GM21360 (cell line): ENCODE measurements at regions not wholly inside any gene's neighbourhood (a gene's known extent, or its start where the extent isn't known, plus 50 kb on each side); places are given as distances from the start of the nearest gene placed in this dataset.

Source experiments
- ATAC-seq: cut with Tn5 transposase; IDR thresholded peaks from one replicate; pipeline ENCODE4 v1.9.1; 2021; ENCODE audit warnings: mild to moderate bottlenecking, moderate library complexity; ENCODE audit not compliant: unreplicated experiment

DNA sequence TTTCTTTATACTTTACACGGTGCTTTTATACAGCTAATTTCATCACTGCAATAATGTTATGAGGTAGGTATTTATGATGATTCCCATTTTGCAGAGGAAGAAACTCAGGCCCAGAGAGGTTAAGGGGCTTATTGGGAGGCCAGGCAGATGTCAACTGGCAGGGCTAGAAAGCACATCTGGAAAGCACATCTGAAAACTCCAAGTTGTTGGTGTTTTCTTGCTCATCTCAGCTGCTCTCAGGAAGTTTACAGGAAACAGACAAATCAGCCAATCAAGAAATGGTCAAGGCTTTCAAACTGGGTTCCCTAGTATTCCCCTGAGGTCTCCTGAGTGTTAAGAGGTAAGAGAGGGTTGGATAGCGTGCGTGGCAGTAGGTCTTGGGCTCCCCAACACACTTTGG is 124.1 kb upstream of the MED13L start:
- no peak for ATAC-seq

DNA sequence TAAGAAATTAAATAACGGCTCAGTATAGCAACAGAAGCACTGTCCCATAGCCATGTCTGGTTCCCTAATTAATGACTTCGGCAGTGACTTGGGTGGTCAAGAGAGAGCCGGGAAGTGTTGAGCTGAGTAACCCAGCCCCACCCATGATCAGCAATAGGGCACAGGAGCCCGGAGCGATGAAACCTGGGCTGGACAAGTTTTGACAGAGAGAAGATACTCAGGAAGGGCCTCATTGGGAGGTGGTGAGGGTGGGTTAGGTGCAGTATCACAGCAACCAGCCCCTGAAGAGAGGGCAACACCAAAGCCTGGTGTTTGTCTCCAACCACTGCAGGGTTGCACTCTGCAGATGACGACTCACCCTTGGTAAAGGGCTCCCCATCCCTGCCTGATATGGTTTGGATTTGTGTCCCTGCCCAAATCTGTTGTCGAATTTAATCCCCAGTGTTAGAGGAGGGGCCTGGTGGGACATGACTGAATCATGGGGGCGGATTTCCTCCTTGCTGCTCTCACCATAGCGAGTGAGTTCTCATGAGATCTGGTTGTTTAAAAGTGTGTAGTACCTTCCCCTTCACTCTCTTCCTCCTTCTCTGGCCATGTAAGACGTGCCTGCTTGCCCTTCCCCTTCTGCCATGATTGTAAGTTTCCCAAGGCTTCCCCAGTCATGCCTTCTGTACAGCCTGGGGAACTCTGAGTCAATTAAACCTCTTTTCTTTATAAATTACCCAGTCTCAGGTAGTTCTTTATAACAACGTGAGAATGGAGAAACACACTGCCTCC is 124.9 kb upstream of the MED13L start:
- no peak for ATAC-seq

DNA sequence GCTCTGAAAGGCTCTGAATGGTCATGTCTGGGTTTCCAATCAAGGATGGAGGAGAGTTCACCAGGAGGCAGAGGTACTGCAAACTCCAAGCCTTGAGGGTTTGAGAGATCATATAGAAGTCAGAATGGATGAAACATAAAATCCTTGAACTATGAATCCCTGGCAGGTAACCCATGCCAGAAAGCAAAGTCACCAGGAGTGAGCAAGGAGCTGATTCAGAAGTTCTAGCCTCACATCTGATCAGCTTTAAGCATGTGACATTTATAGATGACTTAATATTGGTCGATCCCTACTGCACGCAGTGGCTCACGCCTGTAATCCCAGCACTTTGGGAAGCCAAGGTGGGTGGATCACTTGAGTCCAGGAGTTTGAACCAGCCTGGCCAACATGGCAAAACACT is 126.1 kb upstream of the MED13L start:
- ATAC-seq = no peak

DNA sequence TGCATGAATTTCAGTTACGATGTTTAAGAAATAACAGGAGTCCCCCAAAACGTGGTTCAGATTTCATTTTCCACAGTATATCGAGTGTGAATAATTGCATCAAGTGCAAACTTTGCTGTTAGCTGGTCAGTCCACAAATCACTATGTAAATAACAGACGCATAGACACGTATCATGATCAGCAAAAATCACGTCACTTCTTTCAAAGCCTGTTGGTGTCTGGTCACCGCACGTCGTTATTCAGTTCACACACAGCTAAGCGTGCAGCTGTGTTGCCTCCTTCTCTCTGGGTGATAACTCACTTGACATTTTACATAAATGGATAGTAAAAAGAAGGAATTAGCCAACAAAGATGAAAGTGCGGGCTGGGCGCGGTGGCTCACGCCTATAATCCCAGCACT is 126.8 kb upstream of the MED13L start:
- no peak for ATAC-seq

DNA sequence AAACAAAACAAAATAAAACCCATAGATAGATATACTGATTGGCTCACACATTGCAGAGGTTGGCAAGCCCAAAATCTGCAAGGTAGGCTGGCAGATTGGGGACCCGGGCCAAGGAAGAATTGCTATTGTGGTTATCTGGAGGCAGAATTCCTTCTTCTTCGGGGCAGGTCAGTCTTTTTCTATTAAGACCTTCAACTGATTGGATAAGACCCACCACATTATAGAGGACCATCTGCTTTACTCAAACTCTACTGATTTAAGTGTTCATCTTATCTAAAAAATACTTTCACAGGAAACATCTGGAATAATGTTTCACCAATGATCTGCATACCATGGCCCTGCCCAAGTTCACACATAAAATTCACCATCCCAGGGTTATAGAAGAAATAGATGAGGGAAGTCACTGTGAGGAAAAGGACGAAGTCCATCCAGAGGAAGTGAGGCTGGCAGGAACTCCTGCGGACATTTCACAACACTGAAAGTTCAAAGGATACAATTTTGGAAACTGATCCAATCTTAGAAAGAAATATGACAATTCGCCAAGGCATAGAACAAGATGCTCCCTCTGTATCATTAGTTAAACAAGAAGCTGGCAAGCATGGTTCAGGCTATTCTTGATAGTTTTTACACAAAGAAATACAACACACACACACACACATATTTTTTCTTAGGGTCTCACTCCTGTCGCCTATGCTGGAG is 127.6 kb upstream of the MED13L start:
- ATAC-seq = no peak

DNA sequence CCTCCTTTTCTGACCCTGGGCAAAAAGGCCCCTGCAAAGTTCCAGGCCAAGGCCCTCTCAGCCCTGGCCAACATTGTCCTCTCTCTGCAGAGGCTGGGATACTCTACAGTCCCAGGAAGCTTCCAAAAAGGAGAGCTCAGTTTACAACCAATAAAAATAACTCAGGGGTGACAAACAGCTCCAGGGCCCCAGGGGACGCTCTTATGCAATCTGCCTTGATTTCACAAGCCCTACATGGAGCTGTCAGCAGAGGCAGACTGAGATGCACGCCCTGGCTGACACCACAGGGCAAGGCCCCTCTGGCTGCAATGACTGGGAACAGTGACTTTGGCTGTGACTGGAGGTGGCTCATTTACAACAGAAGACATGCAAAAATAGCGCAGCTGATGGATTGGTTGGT is 129.0 kb upstream of the MED13L start:
- ATAC-seq = no peak

DNA sequence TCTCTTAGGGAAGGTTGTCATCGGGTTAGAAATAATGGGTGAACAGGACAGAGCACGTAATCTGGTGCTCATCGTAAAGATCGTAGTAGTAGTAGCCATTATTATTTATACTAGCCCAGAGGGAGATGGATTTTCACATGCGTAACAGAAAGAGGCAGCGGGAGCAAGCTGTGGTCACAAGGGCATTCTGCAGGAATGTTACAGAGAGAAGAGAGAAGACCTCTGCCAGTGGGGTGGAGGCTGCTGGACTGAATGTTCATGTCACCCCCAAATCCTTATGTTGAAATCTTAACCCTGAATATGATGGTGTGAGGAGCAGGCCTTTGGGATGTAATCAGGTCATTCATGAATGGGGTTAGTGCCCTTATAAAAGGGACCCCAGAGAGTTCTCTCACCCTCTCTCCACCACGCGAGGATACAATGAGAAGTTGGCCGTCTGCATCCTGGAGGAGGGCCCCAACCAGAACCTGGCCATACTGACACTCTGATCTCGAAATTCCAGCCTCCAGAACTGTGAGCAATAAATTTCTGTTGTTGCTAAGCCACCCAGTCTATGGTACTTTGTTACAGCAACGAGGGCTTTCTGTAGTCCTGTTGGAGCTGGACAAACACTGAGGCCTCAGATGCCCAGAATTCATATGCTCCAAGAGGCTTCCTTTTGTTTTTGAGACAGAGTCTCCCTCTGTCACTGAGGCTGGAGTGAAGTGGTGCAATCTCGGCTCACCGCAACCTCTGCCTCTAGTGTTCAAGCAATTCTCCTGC is 131.2 kb upstream of the MED13L start:
- ATAC-seq = no peak

DNA sequence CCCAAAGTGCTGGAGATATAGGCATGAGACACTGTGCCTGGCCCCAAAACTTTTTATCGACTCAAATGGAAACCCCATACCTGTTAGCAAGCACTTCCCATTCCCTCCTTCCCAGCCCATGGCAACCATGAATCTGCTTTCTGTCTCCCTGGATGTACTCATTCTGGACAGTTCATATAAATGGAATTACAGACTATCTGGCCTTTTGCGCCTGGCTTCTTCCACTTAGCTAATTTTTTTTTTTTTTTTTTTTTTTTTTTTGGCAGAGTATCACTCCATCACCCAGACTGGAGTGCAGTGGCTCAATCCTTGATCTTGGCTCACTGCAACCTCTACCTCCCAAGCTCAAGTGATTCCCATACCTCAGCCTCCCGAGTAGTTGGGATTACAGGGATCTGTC is 134.5 kb upstream of the MED13L start:
- no peak for ATAC-seq

DNA sequence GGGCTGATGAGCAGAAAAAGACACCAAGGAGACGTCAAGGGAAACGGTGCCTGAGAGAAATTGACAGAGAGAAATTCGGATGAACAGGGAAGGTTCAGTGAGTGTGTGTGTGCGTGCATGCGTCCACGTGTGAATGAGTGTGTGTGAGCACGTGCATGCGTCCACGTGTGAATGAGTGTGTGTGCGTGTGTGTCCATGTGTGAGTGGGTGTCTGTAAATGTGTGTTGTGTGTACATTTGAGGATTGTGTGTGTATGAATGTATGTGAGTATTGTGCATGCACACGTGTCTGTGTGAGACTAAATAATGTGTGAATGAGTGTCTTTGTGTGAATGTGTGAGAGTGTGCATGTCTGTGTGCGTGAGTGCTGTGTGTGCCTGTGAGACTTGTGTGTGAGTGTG is 137.4 kb upstream of the MED13L start:
- ATAC-seq = no peak

DNA sequence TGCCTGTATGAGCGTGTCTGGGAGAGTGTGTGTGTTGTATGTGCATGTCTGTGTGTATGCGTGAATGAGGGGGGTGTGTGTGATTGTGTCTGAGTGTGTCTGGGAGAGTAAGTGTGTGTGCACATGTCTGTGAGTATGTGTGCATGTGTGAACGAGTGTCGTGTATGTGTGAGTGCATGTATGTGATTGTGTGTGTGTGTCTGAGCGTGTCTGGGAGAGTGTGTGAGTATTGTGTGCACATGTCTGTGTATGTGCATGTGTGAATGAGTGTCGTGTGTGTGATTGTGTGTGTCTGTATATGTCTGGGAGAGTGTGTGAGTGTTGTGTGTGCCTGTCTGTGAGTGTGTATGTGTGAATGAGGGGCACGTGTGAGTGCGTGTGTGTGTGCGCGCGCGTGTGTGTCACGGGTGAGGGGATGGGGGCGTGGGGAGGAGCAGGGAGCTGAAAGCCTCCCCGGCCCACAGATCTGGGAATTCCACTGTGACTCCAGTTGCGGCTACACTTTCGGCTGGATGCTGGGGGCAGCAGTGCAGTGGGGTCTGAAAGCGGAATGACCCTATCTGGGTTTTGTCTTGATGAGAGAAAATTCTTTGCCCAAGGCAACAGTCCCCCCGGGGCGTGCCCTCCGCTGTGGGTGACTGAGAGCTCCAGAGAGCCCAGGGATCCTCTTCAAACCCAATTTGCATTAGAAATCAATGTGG is 138.1 kb upstream of the MED13L start:
- no peak for ATAC-seq

DNA sequence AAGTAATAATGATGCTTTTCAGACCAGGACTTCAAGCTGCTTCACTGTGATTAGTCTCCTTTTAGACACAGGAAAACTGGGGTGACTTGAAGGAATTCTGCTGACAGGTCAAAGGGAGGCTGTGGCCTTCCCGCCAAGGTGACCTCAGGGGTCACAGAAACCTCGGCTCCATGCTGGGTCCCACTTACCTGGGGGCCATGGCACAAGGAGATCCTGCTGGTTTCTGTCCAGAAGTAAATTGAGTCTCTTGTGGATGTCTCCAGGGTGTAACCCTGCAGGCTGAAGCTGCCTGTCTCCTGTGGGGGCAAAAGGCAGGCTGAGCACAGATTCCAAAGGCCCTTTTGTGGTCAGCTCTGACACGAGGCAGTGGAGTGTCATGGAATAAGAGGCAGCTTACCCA is 138.7 kb upstream of the MED13L start:
- no peak for ATAC-seq

DNA sequence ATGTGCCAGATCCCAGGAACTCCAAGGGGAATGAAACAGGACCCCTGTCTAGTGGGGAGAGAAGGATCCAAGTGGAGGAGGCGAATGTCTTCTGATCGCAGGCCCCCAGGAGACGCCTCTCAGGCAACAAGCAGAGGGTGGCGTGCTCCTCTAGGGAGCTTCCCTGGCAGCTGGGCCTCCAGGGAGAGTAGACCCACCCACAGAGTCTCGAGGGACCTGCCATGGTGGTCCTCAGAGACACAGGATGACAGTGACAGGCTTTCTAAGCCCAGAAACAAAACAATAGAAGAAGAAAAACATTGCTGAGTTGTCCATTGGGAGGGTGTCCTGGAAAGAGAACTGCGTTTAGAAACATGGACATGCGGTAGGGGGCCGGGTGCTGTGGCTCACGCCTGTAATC is 140.6 kb upstream of the MAP1LC3B2 start:
- no peak for ATAC-seq

DNA sequence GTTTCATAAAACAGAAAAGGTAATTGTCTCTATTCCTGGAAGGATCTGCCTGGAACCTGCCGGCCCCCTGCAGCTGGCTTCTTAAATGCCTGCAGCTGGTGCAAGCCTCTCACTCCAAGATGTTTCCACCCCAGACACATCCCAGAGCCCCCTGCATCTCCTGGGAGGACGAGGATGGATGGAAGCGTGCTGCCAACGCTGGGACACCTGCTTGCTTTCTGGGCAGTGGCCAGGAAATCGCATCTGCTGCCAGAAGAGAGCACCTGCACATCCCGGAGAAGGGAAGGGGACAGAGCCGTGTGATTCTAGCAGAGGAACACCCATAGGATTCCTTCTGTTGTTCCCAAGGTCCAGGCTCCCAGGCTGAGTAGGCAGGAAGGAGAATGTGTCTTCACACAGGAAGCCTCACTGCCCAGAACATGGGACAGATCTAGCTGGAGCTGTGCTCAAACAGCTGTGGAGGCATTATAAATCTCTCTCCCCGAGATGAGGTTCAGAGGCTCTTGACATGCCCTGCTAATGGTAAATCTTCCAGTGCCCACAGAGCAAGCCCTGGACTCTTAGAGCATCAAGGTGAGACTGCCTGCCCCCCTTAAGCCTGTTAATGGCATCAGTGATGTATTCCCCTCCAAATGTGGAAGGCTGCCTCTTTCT is 138.8 kb upstream of the MAP1LC3B2 start:
- ATAC-seq = no peak

DNA sequence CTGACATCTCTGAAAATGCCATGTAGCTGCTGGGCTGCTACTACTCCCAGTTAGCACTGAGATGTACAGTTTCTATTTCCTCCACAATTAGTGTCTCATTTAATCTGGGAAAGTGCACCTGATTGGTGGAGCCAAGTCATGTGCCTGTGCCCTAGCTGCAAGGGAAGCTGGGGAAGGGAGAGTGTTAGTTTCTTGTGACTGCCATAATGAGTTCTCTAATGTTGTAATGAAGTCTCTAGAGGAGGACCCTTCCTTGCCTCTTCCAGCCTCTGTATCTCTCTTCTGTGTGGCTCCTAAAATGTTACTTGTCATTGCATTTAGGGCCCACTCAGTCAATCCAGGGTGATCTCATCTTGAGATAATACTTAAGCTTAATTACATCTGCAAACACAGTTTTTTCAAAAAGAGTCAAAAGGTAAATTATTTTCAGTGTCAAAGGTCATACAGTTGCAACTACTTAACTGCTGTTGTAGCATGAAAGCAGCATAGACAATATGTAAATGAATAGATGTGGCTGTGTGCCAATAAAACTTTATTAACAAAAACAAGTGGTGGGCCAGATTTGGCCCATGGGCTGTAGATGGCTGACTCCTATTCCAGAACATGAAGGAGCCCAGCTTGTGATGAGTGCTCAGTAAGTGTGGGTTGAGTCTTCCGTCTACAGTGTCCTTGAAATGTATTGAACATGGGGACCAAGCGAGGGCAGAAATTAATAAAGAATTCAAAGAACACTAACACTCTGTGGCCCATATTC is 137.2 kb upstream of the MAP1LC3B2 start:
- ATAC-seq = no peak

DNA sequence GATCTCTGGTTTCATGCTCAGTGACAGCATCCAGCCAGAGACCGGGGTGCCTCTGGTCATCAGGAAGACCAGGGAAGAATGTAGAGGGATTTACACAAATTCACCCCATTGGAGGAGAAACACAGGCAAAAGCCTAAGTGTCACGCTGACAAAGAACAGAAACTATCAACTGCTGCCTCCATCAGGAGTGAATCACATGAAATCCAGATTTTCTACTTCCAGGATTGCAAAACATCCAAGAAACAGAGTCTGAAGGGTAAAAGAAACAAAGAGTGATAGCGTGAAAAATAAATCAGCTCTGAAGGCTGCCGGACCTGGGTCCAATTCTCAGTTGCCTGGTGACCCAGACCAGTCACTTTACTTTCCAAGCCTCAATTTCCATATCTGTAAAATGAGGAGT is 136.1 kb upstream of the MAP1LC3B2 start:
- no peak for ATAC-seq

DNA sequence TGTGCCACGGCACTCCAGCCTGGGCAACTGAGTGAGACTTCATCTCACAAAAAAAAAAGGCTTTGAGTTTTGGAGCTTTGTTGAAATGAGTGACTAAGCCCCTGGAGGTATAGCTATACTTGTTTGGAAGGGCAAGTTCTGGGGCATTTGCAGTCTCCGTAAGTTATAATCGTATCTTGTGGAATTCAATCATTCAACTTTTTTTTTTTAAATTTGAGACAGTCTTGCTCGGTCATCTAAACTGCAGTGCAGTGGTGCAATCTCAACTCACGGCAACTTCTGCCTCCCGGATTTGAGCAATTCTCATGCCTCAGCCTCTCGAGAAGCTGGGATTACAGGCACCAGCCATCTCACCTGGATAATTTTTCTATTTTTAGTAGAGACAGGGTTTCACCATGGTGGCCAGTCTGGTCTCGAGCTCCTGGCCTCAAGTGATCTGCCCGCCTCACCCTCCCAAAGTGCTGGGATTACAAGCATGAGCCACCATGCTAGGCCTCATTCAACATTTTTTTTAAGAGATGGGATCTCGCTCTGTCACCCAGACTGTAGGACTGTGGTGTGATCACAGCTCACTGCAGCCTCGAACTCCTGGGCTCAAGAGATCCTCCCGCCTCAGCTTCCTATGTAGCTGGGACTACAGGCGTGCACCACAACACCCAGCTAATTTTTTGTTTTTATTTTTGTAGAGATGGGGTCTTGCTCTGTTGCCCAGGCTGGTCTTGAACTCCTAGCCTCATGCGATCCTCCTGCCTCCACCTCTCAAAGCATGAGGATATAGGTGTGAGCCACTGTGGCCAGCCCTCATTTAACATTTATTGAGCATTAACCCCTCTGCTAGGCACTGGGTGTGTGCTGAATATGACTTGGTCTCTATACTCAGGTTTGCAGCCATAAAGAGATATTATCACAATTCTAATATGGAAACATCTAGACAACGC is 133.7 kb upstream of the MAP1LC3B2 start:
- ATAC-seq = no peak

DNA sequence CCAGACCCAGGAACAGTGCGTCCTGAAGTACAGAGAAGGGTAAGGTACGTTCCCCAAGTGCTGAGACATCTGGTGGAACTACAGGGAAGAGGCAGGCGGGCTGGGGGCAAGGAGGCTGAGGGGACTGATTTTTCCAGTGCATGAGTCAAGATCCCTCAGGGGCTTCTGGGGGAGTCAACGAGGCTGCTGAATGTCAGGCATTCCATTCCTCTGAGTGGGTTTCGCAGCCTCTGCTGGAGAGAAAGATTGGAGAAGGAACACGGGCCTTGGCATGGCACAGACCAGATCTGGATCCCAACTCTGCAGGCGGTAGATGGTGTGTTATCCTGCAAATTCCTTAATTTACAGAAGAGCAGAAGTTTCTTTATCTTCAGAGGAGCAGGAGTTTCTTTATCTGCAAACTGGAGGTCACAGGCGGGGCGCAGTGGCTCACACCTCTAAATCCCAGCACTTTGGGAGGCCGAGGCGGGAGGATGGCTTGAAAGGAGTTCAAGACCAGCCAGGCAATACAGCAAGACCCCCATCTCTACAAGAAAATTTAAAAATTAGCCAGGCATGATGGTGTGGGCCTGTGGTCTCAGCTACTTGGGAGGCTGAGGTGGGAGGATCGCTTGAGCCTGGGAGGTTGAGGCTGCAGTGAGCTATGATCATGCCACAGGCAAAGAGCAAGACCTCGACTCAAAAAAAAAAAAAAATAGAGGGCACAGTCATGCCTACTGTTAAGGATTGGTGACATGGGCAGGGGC is 132.6 kb upstream of the MAP1LC3B2 start:
- no peak for ATAC-seq

DNA sequence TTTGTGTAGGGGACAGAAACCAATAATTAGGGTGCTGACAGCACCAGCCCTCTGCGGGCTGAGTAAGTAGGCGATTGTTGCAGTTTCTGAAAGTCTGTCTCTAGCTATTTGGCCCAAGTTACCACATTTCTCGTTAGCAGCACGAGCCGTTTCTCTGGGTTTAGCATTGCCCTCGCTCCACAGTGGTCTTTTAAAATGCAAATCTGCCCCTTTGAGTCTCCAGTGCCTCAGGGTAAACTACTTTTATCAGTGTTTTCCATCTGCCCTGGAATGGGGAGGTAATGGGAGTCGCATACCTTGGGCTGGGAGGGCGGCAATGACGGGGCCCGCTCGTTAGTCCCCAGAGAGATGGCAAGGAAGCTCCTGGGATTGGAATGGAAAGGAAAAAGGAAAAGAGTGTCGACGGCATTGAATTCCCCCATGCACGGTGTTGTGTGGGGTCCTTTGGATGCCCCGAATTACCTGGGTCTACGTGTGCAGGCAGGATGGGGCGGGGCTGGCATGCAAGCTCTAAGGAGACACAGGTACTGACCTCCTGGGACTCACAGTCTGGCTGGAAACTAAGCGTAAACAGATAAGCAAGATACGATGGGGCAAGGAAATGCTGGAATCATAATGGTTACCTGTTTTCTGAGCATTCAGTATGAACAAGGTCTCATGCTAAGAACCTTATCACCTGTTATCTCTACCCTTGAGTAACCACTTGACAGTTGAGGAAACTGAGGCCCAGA is 131.8 kb upstream of the MAP1LC3B2 start:
- ATAC-seq = no peak
